Spleen (tissue), 7 donors: ENCODE measurements at regions not wholly inside any gene's neighbourhood (a gene's known extent, or its start where the extent isn't known, plus 50 kb on each side); places are given as distances from the start of the nearest gene placed in this dataset.
"Not testable (repeated sequence)": the region's sequence is repeated elsewhere in the genome, so short reads cannot be mapped to it uniquely, and the experiment has no call there.

Experiments used
- CTCF ChIP-seq, 11 experiments: fragments of 200-600 bp in 7 of 11; fragments of 450-650 bp in 4 of 11; sonication (generic) in 4 of 11; IDR thresholded peaks in 8 of 11; conservative IDR thresholded peaks in 3 of 11; 1 replicate in 7 of 11; 2 replicates in 4 of 11; pipeline versions ENCODE4 v1.4.0 to v1.8.0; 2016 to 2021; ENCODE audit warnings: antibody characterized with exemption in 11 of 11, inconsistent platforms in 4 of 11, mild to moderate bottlenecking in 1 of 11
- POLR2A ChIP-seq, 3 donors: fragments of 450-650 bp; IDR thresholded peaks; one replicate each; pipeline ENCODE4 v1.5.1; 2017; ENCODE audit warnings: antibody characterized with exemption in 3 of 3, mild to moderate bottlenecking in 1 of 3
- POLR2AphosphoS5 ChIP-seq, 3 donors: sonication (generic); formaldehyde crosslinking; IDR thresholded peaks; one replicate each; pipeline ENCODE4 v1.5.1; 2017; ENCODE audit warnings: antibody characterized with exemption in 3 of 3
- donor health status: DM: no; HTN: no; CAD: no; lungs with moderate emphysema.
- donor health status: DM: no; HTN: no; CAD: no.
- donor health status: DM: no; HTN: no; CAD: no.

- TF ChIP-seq CTCF (IDR thresholded peaks at IDR 0.05 in 8 of 11, conservative IDR thresholded peaks at IDR 0.05 in 3 of 11); POLR2AphosphoS5 (IDR thresholded peaks at IDR 0.05); POLR2A (IDR thresholded peaks at IDR 0.05): not testable (repeated sequence)
These were observed 2672.1 kb downstream of the PCDH9 start for GRCh38 chr13:64558031-64558430.
